NCI-H128 (cell line): ENCODE measurements at regions not wholly inside any gene's neighbourhood (a gene's known extent, or its start where the extent isn't known, plus 50 kb on each side); places are given as distances from the start of the nearest gene placed in this dataset.

Experiments
- DNase-seq: peaks from one replicate; lab custom pipeline; 2025; ENCODE audit not compliant: unreplicated experiment; lab: John Stamatoyannopoulos, UW

DNA sequence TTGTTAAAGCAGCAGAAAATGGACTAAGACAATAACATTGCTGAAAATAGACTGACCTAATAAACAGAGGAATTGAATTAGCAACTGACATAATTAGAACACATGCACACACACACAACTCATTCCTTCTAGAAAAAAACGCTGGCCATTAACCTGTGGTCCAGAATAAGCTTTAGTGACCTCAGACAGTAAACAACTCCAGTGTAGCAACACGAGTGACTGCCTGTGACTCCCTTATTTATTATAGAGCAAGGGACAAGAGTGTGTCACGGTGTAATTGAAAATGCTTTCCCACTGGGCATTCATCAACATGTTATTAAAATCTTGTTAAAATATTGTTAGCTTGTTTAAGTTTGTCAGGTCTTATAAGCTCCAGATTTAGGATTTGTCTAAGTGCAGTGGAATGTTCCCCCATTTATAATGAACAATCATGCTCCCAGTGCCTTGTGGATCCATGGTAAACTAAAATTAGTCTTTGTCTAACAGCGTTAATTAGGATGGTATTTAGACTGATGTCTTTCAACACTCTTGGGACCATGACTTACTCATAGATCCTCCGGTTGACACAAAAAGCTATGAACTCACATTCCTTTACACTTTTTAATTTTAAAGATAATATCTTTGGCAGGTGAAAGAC lies 111.7 kb upstream of the IRS2 start:
- DNase-seq, result no peak

DNA sequence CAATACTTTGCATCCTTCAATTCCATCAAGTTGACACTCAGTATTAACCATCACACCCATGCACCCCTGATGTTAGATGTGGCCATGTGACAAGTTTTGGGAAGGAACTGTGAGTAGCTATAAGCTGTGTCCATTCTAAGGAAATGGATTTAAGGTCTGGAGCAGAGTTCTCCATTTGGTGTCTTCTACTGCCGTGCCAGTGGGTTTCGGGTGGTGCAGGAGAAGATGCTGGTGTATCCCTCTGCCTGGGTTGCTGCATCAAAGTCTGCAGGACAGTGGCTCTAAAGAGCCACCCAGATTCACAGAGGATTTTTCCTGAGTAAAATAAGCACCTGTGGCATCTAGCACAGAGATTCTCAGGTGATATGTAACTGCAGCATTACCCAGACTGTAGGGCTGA lies 105.7 kb upstream of the IRS2 start:
- DNase-seq, result no peak

DNA sequence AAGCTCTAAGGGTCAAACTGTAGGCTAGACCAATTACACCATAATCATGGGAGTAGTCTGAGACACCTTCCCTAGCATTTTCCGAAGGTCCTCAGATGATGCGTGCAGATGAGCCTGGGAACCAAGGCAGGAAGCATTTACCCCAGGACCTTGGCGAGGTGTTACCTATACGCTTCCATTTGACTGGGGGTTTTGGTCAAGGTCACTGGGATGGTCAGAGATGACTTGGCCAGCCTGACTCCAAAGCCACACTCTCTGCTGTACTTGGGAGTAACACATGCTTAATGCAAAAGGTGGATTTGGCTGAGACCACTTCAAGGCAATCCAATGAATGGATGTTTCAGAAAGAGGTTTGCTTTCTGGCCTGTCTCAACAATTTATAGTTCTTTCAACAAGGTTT lies 98.9 kb upstream of the IRS2 start:
- DNase-seq, result no peak

DNA sequence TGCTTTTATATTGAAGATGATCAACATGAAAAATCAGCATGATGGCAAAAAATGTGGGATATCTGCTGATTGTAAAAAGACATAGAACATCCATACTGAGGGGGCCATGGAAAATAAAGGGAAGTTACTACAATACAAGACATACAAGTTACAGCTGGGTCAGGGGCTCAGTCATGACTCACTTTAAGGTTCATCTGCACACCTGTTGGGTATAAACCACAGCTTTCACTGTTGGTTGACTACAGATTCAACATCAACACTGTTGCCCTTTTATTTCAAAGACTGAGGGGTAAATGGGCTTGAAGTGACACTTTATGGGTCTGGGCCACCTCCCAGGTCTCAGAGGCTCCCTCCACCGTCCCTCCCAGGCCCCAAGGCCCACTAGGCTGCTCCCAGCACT lies 98.1 kb upstream of the IRS2 start:
- no peak for DNase-seq

DNA sequence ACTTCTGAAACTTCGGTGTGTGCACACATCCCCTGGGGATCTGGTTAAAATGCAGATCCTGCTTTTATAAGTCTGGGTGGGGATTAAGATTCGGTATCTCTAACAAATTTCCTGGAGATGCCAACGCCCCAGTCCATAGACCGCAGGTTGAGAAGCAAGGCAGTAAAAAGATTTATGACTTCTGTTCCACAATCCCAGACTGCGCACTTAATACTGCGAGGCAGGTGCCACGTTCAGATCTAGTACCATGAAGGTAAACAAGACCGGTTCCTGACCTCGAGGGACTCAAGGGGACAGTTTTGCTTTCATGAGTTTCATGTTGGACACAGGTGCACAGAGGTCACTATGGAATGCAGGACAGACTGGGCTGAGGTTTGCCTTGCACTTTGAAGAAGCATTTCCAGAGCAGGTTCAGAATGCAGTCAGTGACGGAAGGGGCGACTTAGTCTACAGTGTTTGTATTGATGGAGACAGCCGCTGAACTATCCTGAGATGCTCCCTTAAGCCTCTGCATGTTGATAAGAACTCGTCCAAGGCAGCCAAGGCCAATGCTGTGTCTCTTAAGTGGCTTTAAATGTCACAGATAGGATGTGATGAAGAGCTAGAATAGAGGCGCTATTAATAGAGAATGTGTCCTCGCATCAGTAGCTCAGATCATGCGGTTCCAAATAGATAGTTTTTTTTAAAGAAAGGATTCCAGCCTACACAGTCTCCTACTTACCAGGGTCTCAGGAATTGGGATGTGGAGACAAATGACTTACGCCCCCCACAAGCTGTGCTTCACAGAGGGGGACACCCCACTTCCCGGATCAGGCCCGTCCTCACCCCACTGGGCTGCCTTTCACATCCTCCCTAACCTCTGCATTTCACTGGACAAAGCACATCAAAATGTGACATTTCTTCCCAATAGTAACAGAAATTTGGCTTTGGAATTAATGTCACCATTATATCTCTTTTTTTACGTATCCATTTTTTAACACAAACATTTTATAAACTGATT lies 97.1 kb upstream of the IRS2 start:
- DNase-seq, result no peak

DNA sequence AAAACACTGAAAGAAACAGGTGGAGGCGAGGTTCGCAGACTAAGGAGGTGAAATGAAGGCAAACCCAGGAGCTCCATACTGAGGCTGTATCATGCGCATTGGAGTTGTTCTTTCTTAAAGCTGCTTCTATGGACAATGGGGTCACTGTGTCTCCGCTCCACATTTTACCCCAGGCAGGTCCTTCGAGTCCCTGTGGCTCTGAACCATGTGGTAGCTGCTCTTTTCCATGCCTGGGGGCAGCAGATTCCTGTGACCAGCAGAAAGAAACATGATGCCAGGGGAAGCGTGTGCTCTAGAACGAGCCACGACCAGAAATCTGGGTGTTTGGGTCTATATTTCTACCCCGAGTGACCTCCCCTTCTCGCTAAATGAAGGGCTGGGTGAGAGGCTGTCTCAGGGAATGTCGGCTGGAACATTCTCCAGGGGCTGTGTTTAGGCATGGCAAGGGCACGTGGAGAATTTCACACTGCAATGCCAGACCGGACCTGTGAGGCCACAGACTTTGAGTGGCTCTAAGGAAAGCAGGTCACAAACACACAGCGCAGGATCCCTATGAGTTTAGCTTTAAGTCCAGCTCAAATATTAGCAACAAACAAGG lies 95.7 kb upstream of the IRS2 start:
- no peak for DNase-seq

DNA sequence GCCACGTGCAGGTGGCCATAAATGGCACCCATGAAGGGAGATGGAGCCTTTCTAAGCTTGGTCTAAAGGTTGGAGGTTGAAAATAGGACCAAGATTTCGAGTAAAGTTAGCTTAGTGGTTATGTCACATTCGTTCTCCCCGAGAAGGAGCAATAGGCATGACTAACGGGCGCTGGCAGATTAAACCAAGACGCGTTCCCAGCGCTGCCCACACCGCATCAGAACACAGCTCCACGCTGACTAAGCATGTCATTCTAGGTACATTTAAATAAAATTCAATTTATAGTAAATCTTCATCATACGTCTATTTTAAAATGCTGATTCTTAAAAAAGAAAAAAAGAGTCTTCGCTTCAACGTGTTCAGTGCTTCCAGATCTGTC lies 95.0 kb upstream of the IRS2 start:
- no peak for DNase-seq

DNA sequence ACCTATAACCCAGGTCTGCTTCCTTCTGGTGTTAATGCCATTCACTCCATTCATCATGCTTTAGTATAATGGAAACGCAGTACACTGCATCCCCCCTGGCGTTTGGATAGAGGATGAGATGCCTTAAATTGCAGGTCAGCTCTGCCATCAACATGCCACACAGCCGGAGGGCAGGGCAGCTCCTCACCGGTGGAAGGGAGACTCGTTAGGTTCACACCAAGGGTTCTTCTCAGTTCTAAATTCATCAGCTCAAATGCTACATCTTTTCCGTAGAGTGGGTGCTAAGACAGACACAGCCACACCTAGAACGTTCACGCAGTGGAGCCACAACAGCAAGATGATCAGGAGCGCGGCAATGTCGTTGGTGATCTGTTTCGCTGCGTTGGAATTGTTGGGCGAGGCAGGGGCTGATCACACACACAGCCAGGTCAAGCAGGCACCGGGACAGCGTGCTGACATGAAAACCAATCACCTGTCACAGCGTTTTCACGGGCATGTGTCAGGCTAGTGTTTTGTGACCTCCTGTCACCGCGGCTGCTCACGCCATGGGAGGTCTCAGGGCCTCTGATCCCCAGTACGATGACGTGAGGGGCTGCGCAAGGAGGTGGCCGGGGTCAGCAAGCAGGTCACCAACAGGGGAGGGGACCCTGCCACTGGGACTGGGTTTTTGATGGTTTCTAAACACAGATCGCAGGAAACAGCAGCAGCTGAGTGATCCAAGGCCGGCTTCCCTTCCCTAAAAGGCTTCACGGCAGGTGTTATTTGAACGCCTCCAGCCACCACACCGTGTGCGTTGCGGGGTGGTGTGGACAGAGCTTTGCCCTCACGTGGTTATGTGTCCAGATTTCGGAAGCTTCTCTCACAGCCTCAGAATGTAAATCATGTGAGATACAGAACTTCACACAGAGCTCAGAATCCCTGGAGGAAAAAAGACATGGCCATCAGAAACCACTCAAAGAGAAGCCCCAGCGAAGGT lies 94.3 kb upstream of the IRS2 start:
- DNase-seq, result no peak

DNA sequence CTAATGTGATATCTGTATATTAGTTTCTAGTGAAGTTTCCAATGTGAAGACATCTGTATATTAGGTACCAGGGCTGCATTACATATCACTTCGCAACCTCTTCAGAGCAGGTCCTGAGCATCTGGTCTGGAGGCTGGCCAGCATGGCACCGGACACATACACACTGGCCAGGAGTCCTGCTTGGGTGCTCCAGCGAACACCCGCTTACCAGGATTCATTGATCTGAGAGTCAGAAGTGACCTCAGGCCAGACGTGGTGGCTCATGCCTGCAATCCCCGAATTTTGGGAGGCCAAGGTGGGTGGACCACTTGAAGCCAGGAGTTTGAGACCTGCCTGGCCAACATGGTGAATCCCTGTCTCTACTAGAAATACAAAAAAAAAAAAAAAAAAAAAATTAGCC lies 93.0 kb upstream of the IRS2 start:
- DNase-seq, result no peak

DNA sequence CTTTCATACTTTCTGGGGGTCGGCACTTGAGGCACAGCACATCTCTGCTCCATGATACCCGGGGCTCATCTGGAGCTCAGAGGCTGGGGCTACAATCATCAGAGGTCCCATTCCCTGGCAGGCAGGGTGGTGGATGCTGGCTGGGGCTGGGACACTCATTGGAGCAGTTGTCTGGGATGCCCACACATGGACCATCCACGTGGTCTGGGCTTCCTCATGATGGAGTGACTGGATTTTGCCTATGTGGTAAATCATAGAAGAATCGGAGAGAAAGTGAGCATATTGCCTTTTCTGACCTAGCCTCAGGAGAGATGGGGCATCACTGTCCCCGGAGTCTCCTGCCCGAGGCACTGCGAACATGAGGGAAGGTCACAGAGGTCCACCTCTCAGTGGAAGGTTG lies 91.4 kb upstream of the IRS2 start:
- no peak for DNase-seq

DNA sequence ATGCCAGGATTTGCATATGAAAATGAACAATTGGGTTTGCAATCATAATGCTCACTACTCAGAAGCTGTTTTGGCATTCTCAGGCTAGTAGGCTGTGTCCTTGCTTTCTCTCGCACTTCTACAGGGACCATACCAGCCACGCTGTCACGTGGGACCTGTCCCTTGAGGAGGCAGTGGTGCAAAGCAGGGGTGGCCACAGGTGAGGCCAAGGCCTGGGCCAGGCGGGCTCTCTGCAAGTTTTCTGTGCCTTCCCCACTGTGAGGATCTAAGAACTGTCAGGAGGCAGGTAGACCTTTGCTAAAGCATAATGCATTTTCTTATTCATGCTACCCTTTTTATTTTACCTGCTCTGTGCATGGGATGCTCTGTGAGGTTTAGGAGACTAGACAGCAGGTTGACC lies 89.4 kb upstream of the IRS2 start:
- DNase-seq, result no peak

DNA sequence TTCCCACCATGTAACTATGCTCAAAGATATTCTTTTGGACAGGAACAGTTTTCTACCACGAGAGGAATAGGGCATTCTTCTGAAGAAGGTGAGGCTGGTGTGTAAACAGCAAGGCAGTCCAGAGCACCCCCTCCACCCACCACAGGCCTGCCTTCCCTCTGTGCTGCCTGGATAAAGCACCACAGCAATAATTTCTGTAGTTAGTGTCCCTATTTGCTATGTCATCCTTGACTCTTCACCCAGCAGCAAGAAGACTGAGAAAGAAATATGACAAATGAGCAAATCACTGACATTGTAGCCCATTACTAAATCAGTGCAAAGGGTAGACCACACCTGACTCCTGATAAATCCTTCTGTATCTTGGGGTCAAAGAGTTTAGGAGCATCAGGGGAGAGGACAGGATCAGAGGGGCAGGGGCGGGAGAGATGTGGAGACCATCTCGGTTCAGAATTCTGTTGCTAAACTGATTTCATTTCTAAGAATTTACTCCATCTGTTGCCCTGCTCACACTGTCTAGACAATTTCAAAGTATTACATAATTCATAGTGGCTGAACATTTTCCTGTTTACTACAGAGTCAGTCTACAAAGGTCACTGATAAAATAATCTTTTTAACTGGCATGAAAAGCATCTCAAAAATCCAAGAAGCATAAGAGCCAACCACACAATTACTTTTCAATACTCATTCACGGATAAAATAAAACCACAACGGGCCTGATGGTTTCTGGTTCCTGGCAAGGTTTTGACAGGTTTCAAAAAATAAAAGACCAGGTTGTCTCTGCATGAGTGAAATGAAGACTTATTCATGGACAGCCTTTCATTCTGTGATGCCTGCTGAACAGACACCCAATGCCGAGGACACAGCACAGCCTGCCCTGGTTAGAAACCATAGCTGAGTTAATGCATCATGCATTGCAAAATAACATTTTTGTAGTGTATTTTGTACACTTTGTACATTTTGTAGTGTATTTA lies 88.4 kb upstream of the IRS2 start:
- DNase-seq, result no peak

DNA sequence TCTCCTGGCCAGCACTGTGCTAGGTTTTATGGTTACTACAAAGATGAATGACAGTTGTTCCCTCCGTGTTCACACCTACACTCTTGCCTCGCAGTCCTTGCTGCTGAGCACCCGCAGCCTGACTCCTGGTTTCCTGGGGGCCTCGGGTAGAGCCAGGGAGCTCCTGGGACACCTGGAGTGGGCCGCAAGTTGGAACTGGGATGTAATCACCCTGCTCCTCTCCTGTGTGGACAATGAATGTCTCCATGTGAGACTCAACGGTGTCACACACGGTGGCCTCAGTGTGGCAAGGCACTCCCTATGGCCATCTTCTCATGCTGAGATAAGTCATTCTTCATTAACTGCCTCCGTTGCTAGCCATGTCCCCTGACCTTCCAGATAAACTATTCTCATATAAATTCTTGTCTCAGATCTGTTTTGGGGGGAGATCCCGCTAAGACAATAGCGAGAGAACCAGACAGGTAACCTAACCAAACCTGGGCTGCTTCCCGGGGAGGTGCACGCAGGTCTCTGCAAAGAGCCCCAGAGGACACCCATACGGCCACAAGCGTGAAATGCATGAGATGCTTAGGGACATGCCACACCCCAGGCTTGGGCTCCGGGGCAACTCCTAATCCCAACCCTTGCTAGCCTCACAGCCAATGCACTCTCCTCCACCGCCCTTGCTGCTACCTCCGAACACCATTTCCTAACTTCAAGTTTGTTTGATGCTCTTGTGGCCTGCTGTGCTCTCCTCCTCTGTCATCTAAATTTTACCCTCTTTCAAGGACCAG lies 87.2 kb upstream of the IRS2 start:
- DNase-seq, result no peak

DNA sequence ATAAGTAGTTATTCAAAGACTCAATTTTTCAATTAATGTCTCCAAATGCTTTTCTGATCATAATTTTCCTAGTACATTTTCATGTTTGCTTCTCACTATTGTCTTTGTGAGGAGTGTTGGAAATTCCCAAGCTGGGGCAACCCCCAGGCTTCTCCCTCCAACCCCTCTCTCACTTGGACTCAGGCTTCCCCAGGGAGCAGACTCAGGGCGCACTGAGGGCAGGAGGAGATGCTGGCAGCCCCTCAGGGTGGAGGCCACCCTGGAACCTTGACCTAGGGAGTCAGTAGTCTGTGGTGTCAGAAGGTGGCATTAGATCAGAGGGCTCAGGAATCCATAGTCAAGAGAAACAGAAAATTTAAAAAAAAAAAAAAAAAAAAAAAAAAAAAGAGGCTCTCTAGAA lies 86.5 kb upstream of the IRS2 start:
- no peak for DNase-seq

DNA sequence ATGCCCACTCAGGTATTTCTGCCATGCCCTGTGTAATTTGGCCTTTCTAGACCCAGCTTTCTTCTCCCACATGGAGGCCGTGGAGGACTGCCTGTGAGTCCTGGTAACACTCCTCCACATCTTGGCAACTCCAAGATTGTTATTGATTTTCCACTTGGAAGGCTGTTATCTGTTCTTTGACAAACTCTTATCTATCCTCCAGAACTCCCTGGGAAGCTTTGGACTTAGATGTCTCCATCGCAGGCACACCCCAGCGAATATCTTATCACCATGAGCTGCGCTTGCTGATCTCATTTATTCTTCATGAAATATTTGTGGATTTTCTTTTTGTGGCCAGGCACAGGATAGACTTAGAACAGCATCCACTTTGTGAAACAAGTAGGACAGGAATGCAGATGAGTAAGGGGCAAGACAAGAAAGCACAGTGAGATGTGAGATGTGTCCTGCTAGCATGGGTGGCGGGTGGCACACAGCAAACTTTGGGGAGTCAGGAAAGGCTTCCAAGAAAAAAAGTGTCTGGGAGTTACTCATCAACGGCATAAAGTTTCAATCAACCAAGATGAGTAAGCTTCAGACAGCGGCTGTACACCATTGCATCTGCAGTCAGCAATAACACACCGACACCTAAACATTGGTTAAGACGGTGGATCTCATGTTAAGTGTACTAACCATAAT lies 84.5 kb upstream of the IRS2 start:
- no peak for DNase-seq

DNA sequence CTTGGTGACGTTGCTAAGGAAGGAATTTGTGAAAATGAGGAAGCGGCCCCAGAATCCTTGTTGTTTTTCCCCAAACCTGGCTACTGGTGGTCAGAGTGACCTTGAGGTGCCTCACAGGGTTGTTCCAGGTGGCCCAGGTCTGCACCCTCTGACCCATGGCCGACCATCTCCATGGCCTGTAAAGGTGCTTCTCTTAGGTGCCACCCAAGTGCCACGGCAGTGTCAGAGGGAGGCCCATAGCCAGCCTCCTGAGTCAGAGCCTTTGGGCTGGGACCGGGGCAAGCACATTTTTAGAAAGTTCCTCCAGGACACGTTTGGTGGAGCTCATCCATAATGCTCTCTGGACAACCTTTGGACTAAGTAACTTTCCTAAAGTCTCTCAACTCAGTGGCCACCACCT lies 83.9 kb upstream of the IRS2 start:
- no peak for DNase-seq

DNA sequence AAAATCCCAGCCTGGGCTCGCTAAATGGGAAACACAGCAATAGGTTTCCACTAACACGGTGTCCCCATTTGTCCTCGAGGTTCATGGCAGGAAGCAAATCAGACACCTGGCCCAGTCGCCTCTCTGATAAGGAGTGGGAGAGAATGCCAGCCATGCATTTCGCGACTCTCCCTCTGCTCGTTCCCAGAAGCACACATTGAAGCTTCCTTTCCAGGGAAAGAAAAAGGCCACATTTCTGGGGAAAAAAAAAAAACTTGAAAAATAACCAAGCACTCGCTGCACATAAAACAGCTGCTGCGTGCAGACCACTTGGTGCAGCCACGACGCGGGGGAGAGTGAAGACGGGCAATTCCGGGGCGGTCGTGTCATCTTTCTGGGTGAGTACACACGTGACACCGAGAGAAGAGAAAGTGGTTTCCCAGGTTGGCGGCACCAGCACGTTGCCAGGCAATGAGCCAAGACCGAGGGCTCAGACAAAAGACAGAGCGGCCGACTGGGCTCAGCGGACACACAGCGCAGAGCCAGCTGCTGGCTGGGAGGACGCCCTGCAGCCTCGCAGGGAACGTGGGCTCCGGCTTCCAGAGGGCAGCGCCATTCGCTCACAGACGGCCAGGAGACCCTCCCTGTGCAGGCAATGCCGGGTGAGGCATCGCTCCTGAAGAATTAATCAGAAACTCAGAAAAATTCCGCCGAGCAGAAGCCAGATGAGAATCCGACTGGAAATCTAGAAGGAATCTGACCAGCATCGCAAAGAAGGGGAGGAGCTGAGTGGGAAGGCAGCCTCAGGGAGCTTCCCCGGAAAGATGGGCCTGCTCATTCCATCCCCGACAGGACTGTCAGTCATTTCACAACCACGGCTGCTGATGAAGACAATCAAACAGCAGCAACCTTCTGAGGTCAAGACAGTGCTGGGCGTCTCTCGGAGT lies 83.2 kb upstream of the IRS2 start:
- peak; percentile 77 for DNase-seq
